ENCODE measurements at regions not wholly inside any gene's neighbourhood (a gene's known extent, or its start where the extent isn't known, plus 50 kb on each side); places are given as distances from the start of the nearest gene placed in this dataset.

DNA sequence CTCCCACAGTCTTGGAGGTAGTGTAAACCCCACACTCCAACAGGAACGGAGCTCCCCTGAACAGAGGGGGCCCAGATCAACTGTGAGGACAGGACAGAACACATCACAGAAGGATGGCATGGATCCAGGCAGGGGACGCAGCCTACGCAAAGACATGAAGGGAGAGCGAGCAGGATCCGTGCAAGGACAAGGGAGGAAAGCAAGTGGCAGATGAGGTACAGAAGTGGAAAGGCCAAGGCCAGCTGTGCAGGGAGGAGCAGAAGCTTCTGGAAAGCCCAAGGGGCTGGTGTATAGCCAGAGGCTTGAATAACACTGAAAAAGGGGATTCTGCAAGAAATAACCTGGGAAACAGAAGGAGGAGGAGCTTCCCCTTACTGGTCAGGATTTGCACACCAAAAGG, 81.2 kb downstream of the SIPA1L2 start:
- TF ChIP-seq, protein P1, sequence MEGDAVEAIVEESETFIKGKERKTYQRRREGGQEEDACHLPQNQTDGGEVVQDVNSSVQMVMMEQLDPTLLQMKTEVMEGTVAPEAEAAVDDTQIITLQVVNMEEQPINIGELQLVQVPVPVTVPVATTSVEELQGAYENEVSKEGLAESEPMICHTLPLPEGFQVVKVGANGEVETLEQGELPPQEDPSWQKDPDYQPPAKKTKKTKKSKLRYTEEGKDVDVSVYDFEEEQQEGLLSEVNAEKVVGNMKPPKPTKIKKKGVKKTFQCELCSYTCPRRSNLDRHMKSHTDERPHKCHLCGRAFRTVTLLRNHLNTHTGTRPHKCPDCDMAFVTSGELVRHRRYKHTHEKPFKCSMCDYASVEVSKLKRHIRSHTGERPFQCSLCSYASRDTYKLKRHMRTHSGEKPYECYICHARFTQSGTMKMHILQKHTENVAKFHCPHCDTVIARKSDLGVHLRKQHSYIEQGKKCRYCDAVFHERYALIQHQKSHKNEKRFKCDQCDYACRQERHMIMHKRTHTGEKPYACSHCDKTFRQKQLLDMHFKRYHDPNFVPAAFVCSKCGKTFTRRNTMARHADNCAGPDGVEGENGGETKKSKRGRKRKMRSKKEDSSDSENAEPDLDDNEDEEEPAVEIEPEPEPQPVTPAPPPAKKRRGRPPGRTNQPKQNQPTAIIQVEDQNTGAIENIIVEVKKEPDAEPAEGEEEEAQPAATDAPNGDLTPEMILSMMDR (IDR thresholded peaks at IDR 0.05), result no peak
- no peak for TF ChIP-seq ZFX (IDR thresholded peaks at IDR 0.05; ENCODE audit: borderline replicate concordance)

Data from 22Rv1 (cell line).